GM23338 (cell line): ENCODE measurements at regions not wholly inside any gene's neighbourhood (a gene's known extent, or its start where the extent isn't known, plus 50 kb on each side); places are given as distances from the start of the nearest gene placed in this dataset.

ENCODE experiments used
- CREB1 ChIP-seq: fragments of 250-450 bp; sonication (Bioruptor Pico); IDR thresholded peaks from 2 replicates; pipeline ENCODE4 v1.5.0; 2020; ENCODE audit warnings: low read depth, mild to moderate bottlenecking, moderate library complexity
- EZH2 ChIP-seq: fragments of 200-600 bp; sonication (generic); IDR thresholded peaks from one replicate; pipeline ENCODE4 v1.8.0; 2017; ENCODE audit warnings: antibody characterized with exemption, mild to moderate bottlenecking, low read depth; ENCODE audit not compliant: unreplicated experiment
- EZH2phosphoT487 ChIP-seq: fragments of 200-600 bp; sonication (generic); IDR thresholded peaks from one replicate; pipeline ENCODE4 v1.8.1; 2018; ENCODE audit warnings: antibody characterized with exemption; ENCODE audit not compliant: unreplicated experiment
- JUNB ChIP-seq: IDR thresholded peaks from one replicate; pipeline ENCODE4 v1.6.1; 2016; ENCODE audit warnings: antibody characterized with exemption; ENCODE audit not compliant: unreplicated experiment
- POLR2AphosphoS5 ChIP-seq: IDR thresholded peaks from 2 replicates; pipeline ENCODE4 v1.6.1; 2016; ENCODE audit warnings: antibody characterized with exemption, low read depth
- REST ChIP-seq: IDR thresholded peaks from one replicate; pipeline ENCODE4 v1.6.1; 2018; ENCODE audit warnings: antibody characterized with exemption; ENCODE audit not compliant: unreplicated experiment
- STAT1 ChIP-seq: IDR thresholded peaks from one replicate; pipeline ENCODE4 v1.6.1; 2016; ENCODE audit warnings: antibody characterized with exemption; ENCODE audit not compliant: unreplicated experiment
- ZNF114 ChIP-seq: fragments of 250-450 bp; sonication (Bioruptor Pico); IDR thresholded peaks from 2 replicates; pipeline ENCODE4 v1.5.0; 2020; ENCODE audit warnings: mild to moderate bottlenecking, moderate library complexity
- ZNF331 ChIP-seq: fragments of 250-450 bp; sonication (Bioruptor Pico); IDR thresholded peaks from 2 replicates; pipeline ENCODE4 v1.5.0; 2020; ENCODE audit warnings: low read depth, mild to moderate bottlenecking, moderate library complexity
- TF ChIP-seq, protein P1 (sequence below), 2 experiments: fragments of 200-600 bp in 1 of 2; sonication (generic) in 1 of 2; conservative IDR thresholded peaks; 2 replicates each; pipeline versions ENCODE4 v1.5.1 to v1.6.1; 2016 to 2017; ENCODE audit warnings: antibody characterized with exemption in 2 of 2, low read depth in 2 of 2, mild to moderate bottlenecking in 2 of 2, moderate library complexity in 1 of 2

DNA sequence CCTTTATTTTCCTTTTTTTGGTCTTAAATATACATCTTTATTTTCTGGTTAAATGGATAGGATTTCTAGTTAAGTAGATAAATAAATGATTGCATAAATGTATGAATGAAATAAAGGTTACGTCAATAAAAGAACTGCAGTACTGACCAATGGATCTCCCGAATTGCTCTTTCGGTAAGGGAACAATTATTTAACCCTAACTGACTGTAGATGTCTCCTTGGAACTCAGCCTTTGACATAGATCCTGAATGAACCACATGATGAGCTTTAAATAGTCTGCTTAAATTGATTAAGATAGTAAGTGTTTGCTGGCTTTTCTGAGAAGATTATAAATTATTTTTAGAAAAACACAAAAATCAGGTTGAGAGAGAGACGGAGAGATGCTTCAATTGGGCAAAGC, 391.0 kb upstream of the SYT1 start:
- TF ChIP-seq, protein P1, sequence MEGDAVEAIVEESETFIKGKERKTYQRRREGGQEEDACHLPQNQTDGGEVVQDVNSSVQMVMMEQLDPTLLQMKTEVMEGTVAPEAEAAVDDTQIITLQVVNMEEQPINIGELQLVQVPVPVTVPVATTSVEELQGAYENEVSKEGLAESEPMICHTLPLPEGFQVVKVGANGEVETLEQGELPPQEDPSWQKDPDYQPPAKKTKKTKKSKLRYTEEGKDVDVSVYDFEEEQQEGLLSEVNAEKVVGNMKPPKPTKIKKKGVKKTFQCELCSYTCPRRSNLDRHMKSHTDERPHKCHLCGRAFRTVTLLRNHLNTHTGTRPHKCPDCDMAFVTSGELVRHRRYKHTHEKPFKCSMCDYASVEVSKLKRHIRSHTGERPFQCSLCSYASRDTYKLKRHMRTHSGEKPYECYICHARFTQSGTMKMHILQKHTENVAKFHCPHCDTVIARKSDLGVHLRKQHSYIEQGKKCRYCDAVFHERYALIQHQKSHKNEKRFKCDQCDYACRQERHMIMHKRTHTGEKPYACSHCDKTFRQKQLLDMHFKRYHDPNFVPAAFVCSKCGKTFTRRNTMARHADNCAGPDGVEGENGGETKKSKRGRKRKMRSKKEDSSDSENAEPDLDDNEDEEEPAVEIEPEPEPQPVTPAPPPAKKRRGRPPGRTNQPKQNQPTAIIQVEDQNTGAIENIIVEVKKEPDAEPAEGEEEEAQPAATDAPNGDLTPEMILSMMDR (conservative IDR thresholded peaks at IDR 0.05; ENCODE audit: low read depth in 2 of 2) = no peak
- no peak for TF ChIP-seq REST
- no peak for TF ChIP-seq EZH2phosphoT487
- TF ChIP-seq POLR2AphosphoS5 = no peak
- TF ChIP-seq EZH2 = no peak
- no peak for TF ChIP-seq CREB1 (CRISPR knock-in tag)
- TF ChIP-seq JUNB = no peak
- TF ChIP-seq ZNF114 (CRISPR knock-in tag) = no peak
- TF ChIP-seq STAT1 = no peak
- TF ChIP-seq ZNF331 (CRISPR knock-in tag) = no peak
